Right lobe of liver (tissue), 4 donors: ENCODE measurements at regions not wholly inside any gene's neighbourhood (a gene's known extent, or its start where the extent isn't known, plus 50 kb on each side); places are given as distances from the start of the nearest gene placed in this dataset.

Source experiments
- POLR2A ChIP-seq: fragments of 450-650 bp; IDR thresholded peaks from one replicate; pipeline ENCODE4 v1.6.1; 2017; ENCODE audit warnings: antibody characterized with exemption, mild to moderate bottlenecking
- TF ChIP-seq, protein P1 (sequence below), 4 donors: fragments of 200-600 bp in 3 of 4; fragments of 450-650 bp in 1 of 4; IDR thresholded peaks; one replicate each; pipeline versions ENCODE4 v1.5.1 to v1.8.0; 2016 to 2022; ENCODE audit warnings: antibody characterized with exemption in 4 of 4, mild to moderate bottlenecking in 2 of 4
- donor health status: DM: no; HTN: no; CAD: no.
- donor health status: DM: no; HTN: no; CAD: no.
- donor health status: DM: no; HTN: yes; CAD: no.

DNA sequence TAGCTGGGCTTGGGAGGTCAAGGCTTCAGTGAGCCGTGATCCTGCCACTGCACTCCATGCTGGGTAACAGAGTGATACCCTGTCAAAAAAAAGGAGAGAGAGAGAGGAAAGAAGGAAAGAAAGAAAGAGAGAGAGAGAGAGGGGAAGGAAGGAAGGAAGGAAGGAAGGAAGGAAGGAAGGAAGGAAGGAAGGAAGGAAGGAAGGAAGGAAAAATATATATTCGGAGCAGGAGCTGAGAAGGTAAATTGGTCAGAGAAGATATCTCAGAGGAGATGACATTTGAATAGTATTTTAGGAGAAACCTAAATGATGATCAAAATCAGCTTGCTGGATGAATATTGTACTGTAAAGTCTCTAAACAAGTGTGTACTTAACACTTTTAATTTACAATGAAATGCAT, 633.1 kb downstream of the ZPLD1 start:
- TF ChIP-seq POLR2A: no peak
- TF ChIP-seq, protein P1, sequence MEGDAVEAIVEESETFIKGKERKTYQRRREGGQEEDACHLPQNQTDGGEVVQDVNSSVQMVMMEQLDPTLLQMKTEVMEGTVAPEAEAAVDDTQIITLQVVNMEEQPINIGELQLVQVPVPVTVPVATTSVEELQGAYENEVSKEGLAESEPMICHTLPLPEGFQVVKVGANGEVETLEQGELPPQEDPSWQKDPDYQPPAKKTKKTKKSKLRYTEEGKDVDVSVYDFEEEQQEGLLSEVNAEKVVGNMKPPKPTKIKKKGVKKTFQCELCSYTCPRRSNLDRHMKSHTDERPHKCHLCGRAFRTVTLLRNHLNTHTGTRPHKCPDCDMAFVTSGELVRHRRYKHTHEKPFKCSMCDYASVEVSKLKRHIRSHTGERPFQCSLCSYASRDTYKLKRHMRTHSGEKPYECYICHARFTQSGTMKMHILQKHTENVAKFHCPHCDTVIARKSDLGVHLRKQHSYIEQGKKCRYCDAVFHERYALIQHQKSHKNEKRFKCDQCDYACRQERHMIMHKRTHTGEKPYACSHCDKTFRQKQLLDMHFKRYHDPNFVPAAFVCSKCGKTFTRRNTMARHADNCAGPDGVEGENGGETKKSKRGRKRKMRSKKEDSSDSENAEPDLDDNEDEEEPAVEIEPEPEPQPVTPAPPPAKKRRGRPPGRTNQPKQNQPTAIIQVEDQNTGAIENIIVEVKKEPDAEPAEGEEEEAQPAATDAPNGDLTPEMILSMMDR (IDR thresholded peaks at IDR 0.05): no peak
